Testis (tissue), 2 donors: ENCODE measurements at regions not wholly inside any gene's neighbourhood (a gene's known extent, or its start where the extent isn't known, plus 50 kb on each side); places are given as distances from the start of the nearest gene placed in this dataset.

Experiments
- DNase-seq: peaks from one replicate; pipeline ENCODE4 v3.0.0-alpha.2; 2019
- H3K27ac ChIP-seq, 2 donors: fragments of 200-600 bp; sonication (generic); one replicate each; pipeline ENCODE4 v1.5.1; 2019
- H3K27me3 ChIP-seq: fragments of 200-600 bp; sonication (generic); one replicate; pipeline ENCODE4 v1.5.1; 2019
- H3K36me3 ChIP-seq: fragments of 200-600 bp; sonication (generic); one replicate; pipeline ENCODE4 v1.5.1; 2017; ENCODE audit warnings: low read depth; ENCODE audit errors: missing control alignments
- H3K4me1 ChIP-seq: fragments of 200-600 bp; sonication (generic); one replicate; pipeline ENCODE4 v1.5.1; 2019
- H3K4me3 ChIP-seq, 2 donors: fragments of 200-600 bp; sonication (generic); one replicate each; pipeline ENCODE4 v1.5.1; 2017 to 2019
- H3K9me3 ChIP-seq: fragments of 200-600 bp; sonication (generic); one replicate; pipeline ENCODE4 v1.5.1; 2017
- POLR2A ChIP-seq: fragments of 450-650 bp; IDR thresholded peaks from one replicate; pipeline ENCODE4 v1.6.1; 2017; ENCODE audit warnings: antibody characterized with exemption, mild to moderate bottlenecking, moderate library complexity
- whole genome bisulfite sequencing, 2 donors: methylation state at CpG; one replicate each; pipeline ENCODE4 v1.1.5; 2018; 5-methylcytosine and 5-hydroxymethylcytosine counted together
- intact Hi-C: fragments of 100-400 bp; cut with DNase I; formaldehyde crosslinking; loops from one replicate; pipeline ENCODE4 v1.15.1; 2023; ENCODE audit warnings: low total_unique reads
- TF ChIP-seq, protein P1 (sequence below), 3 experiments: fragments of 450-650 bp in 2 of 3; fragments of 200-600 bp in 1 of 3; sonication (generic) in 1 of 3; IDR thresholded peaks; one replicate each; pipeline ENCODE4 v1.5.1; 2016 to 2019; ENCODE audit warnings: antibody characterized with exemption in 3 of 3, mild to moderate bottlenecking in 2 of 3, moderate library complexity in 1 of 3

DNA sequence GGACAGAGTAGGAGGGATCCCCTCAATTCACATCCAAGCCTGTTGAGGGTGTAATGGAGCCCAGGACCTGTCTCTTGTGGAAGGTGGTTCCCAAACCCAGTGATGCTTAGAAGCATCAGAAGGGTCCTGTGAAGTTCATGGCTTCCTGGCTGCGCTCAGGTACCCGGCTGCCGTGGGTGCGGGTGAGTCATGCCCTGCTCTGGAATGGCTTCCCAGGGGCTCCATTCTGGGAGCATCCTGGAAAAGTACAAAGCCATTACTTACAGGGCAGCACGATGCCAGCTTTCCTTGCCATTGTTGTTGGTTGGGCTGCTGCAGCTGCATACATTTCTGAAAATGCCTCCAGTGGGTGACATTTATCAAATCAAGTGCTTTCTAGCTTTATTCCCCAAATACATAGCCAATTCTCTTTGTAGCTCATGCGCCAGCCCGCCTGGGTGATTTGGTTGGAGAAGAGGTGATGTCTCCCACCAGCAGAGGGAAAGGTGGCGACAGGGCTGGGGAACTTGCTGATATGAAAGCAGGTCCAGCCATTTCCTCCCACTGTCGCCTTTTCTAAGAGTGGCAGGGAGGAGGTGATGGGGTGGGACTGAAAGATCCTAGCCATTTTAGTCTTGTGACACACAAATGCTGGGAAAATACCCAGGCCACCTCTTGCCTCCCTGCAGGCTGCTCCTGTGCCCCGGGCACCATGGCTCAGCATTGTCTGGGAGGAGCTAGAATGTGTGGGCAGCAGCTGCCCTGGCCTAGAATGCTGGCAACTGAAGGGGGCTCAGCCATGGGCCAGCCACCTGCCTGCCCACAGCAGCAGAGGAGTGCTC lies 65.9 kb upstream of the HPCAL1 start:
- no peak overlapping the region for H3K27ac ChIP-seq
- peaks cover 18% of the 10 kb centered on the region for H3K4me1 ChIP-seq
- H3K36me3 ChIP-seq, result no peaks in the 10 kb centered on the region
- 83 to 86% methylated on average over 9 to 10 of the region's 10 CpGs for WGBS, 2 donors
- intact Hi-C loops, result no loop called here
- H3K27me3 ChIP-seq, result no peaks in the 10 kb centered on the region
- H3K4me3 ChIP-seq, result no peak overlapping the region
- no peak for DNase-seq
- no peak for TF ChIP-seq POLR2A
- TF ChIP-seq, protein P1, sequence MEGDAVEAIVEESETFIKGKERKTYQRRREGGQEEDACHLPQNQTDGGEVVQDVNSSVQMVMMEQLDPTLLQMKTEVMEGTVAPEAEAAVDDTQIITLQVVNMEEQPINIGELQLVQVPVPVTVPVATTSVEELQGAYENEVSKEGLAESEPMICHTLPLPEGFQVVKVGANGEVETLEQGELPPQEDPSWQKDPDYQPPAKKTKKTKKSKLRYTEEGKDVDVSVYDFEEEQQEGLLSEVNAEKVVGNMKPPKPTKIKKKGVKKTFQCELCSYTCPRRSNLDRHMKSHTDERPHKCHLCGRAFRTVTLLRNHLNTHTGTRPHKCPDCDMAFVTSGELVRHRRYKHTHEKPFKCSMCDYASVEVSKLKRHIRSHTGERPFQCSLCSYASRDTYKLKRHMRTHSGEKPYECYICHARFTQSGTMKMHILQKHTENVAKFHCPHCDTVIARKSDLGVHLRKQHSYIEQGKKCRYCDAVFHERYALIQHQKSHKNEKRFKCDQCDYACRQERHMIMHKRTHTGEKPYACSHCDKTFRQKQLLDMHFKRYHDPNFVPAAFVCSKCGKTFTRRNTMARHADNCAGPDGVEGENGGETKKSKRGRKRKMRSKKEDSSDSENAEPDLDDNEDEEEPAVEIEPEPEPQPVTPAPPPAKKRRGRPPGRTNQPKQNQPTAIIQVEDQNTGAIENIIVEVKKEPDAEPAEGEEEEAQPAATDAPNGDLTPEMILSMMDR (IDR thresholded peaks at IDR 0.05), result no peak
- no peaks in the 10 kb centered on the region for H3K9me3 ChIP-seq

DNA sequence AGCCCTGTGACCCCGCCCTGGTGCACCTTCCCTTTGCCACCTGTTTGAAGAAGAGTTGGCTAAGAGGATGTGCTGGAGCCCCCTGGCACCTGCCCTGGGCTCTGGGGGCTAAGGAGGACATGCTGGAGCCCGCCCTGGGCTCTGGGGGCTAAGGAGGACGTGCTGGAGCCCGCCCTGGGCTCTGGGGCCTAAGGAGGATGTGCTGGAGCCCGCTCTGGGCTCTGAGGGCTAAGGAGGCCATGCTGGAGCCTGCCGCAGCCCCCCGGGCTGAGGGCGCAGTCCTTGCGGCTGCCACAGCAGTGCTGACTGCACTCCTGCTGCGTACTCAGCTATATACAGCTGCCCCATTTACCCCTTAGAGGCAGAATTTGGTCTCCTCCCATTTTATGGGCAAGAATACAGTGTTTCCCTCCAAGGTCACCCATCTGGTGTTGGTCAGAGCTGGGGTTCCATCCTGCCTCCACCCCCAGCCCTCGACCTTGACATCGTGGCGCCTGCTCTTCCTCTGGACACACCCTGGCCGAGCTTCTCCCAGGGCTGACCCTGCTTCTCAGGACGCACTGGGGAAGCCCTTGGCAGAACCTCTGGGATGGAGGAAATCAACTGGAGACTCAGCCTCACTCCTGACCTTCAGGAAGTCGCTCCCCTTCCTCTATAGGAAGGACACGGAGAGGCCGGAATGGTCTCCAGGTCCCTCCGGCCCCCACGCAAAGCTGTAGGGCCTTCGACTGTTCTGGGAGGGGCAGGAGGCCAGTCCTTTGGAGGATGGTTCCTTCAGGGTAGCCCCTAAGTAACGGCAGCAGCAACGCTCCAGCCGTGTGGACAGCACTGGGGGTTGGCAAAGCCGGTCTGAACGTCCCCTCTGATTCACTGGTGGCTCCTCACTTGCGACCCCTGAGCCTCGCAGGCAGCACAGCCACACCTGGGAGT lies 65.0 kb upstream of the HPCAL1 start:
- Histone ChIP-seq H3K4me1 (peaks cover 18% of the 10 kb centered on the region), H3K36me3 (no peaks in the 10 kb centered on the region), H3K4me3 (no peak overlapping the region), H3K9me3 (no peaks in the 10 kb centered on the region), H3K27me3 (no peaks in the 10 kb centered on the region), H3K27ac (no peak overlapping the region)
- TF ChIP-seq POLR2A, result no peak
- TF ChIP-seq, protein P1 (IDR thresholded peaks at IDR 0.05), result no peak
- intact Hi-C loops, result no loop called here
- DNase-seq, result peak; percentile 28
- WGBS, 2 donors, result 43 to 66% methylated on average over 12 to 28 of the region's 28 CpGs

DNA sequence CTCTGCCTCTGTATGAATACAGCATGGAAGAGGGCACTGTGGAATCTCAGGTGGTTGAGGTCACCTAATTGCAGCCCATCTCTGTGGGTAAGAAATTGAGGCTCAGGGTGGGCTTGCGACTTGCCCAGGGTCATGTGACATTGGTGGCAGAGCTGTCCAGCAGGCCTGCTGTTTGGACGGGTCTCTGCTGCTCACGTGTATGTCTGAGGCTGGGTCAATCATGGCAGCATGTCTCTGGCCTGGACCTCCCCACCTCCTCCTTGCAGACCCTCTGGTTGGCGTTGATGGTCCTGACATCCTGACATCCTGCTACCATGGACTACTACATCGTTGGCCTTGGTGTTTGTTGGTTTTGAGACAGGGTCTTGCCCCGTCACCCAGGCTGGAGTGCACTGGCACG lies 64.3 kb upstream of the HPCAL1 start:
- H3K9me3 ChIP-seq, result no peaks in the 10 kb centered on the region
- no peak overlapping the region for H3K27ac ChIP-seq
- no peaks in the 10 kb centered on the region for H3K36me3 ChIP-seq
- DNase-seq, result no peak
- WGBS, 2 donors, result 92 to 100% methylated on average over 3 to 7 of the region's 7 CpGs
- H3K27me3 ChIP-seq, result no peaks in the 10 kb centered on the region
- peaks cover 18% of the 10 kb centered on the region for H3K4me1 ChIP-seq
- TF ChIP-seq POLR2A, result no peak
- TF ChIP-seq, protein P1 (IDR thresholded peaks at IDR 0.05), result no peak
- intact Hi-C loops, result no loop called here
- H3K4me3 ChIP-seq, result no peak overlapping the region

DNA sequence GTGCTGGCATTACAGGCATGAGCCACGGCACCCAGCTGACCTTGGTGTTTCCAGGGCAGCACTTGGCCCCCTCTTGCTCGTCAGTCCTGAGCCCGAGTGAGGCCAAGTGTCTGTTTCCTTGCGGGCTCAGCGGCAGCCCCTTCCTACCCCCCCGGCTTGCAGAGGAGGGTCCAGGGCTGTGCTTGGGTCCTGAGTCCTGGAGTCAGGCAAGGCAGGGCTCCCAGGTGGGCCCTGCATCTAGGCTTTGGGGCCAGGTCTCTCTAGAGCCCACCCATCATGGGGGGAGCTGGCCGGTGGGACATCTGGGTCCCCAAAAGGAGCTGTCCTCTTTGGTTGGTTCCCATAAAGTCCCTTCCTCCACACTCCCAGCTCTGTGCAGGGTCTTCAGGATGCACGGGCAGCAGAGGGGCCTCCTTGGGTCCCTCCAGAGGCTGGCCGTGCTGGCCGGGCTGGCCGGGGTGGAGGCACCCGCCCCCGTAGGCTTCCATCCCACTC lies 63.7 kb upstream of the HPCAL1 start:
- no peak for TF ChIP-seq POLR2A
- TF ChIP-seq, protein P1 (IDR thresholded peaks at IDR 0.05), result no peak
- Histone ChIP-seq H3K4me1 (peaks cover 18% of the 10 kb centered on the region), H3K27me3 (no peaks in the 10 kb centered on the region), H3K36me3 (no peaks in the 10 kb centered on the region), H3K27ac (no peak overlapping the region), H3K9me3 (no peaks in the 10 kb centered on the region), H3K4me3 (no peak overlapping the region)
- 75 to 80% methylated on average over 9 to 13 of the region's 13 CpGs for WGBS, 2 donors
- intact Hi-C loops, result no loop called here
- DNase-seq, result no peak
